ENCODE measurements at regions not wholly inside any gene's neighbourhood (a gene's known extent, or its start where the extent isn't known, plus 50 kb on each side); places are given as distances from the start of the nearest gene placed in this dataset.
"Not testable (repeated sequence)": the region's sequence is repeated elsewhere in the genome, so short reads cannot be mapped to it uniquely, and the experiment has no call there.

DNA sequence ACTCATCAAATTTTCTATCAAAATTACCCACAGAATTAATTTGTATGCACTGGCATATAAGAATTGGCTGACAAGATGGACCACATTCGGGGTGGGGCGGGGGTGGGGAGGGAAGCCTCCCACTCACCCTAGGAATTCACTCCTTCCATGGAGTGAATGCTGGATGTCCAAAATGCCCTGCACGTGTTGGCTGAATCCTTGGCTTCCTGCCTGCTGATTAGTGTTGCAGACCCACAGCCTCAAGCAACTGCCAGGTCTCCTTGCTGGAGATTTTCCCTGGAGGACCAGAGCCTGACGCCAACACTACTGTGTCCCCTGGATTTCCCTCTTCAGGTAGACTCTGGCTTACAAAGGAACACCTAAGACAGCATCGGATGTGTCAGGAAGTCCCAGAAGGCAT lies 575.7 kb upstream of the CDH11 start:
- Mint-ChIP-seq H3K4me3 (ENCODE audit: unreplicated experiment) (no peak overlapping the region), H3K4me1 (ENCODE audit: low read depth, unreplicated experiment) (peaks cover 16% of the 10 kb centered on the region), H3K27ac (ENCODE audit: unreplicated experiment) (no peak overlapping the region), H3K27me3 (ENCODE audit: low read depth, unreplicated experiment) (peaks cover 5% of the 10 kb centered on the region), H3K9me3 (ENCODE audit: unreplicated experiment) (no peaks in the 10 kb centered on the region), H3K36me3 (ENCODE audit: low read depth, unreplicated experiment) (no peaks in the 10 kb centered on the region)
- TF ChIP-seq, protein P1, sequence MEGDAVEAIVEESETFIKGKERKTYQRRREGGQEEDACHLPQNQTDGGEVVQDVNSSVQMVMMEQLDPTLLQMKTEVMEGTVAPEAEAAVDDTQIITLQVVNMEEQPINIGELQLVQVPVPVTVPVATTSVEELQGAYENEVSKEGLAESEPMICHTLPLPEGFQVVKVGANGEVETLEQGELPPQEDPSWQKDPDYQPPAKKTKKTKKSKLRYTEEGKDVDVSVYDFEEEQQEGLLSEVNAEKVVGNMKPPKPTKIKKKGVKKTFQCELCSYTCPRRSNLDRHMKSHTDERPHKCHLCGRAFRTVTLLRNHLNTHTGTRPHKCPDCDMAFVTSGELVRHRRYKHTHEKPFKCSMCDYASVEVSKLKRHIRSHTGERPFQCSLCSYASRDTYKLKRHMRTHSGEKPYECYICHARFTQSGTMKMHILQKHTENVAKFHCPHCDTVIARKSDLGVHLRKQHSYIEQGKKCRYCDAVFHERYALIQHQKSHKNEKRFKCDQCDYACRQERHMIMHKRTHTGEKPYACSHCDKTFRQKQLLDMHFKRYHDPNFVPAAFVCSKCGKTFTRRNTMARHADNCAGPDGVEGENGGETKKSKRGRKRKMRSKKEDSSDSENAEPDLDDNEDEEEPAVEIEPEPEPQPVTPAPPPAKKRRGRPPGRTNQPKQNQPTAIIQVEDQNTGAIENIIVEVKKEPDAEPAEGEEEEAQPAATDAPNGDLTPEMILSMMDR (IDR thresholded peaks at IDR 0.05; ENCODE audit: insufficient read depth, low read depth, low read length): no peak
- TF ChIP-seq EZH2 (IDR thresholded peaks at IDR 0.05; ENCODE audit: insufficient read depth, low read length): no peak
- Histone ChIP-seq H3K4me3 (ENCODE audit: insufficient read depth, low read depth, low read length) (no peak overlapping the region), H2AFZ (ENCODE audit: low read depth, low read length) (no peak overlapping the region), H3K9me3 (ENCODE audit: insufficient read depth, low read depth, low read length) (no peaks in the 10 kb centered on the region), H4K20me1 (ENCODE audit: insufficient read depth, low read length) (no peaks in the 10 kb centered on the region), H3K4me2 (ENCODE audit: low read length) (no peak overlapping the region), H3K79me2 (ENCODE audit: insufficient read depth, low read length) (no peaks in the 10 kb centered on the region), H3K36me3 (ENCODE audit: insufficient read depth, low read length) (no peaks in the 10 kb centered on the region), H3K27me3 (ENCODE audit: insufficient read depth, low read length) (no peaks in the 10 kb centered on the region), H3K4me1 (ENCODE audit: insufficient read depth, low read length) (peaks cover 6% of the 10 kb centered on the region), H3K9ac (ENCODE audit: low read length) (no peak overlapping the region), H3K27ac (ENCODE audit: low read depth, low read length) (no peak overlapping the region)
- FAIRE-seq: no peak
- DNase-seq (ENCODE audit: low read depth): no peak

DNA sequence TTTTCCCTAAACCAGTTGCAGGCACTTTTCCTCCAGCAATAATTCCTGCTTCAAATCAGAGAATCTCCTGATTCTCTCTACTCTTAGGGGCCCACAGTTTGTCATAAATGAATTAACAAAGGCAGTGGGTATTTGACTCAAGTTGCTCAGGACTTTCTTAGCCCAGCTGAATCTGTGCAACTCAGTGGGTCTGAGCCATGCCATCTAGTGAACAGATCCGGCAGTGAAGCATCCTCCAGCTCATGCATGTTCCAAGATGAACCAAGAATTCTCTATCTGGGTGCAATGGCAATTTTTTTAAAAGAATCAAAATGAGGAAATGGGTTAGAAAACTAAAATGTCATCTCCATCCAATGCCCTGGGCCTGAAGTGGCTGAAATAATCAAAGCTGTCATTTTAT lies 575.2 kb upstream of the CDH11 start:
- FAIRE-seq: no peak
- H3K9me3 Mint-ChIP-seq (ENCODE audit: unreplicated experiment): no peaks in the 10 kb centered on the region
- Histone ChIP-seq H3K36me3 (ENCODE audit: insufficient read depth, low read length) (no peaks in the 10 kb centered on the region), H3K27me3 (ENCODE audit: insufficient read depth, low read length) (no peaks in the 10 kb centered on the region), H3K9me3 (ENCODE audit: insufficient read depth, low read depth, low read length) (no peaks in the 10 kb centered on the region), H3K4me1 (ENCODE audit: insufficient read depth, low read length) (peaks cover 5% of the 10 kb centered on the region), H3K4me2 (ENCODE audit: low read length) (no peak overlapping the region), H4K20me1 (ENCODE audit: insufficient read depth, low read length) (no peaks in the 10 kb centered on the region), H3K9ac (ENCODE audit: low read length) (no peak overlapping the region), H3K79me2 (ENCODE audit: insufficient read depth, low read length) (no peaks in the 10 kb centered on the region), H3K27ac (ENCODE audit: low read depth, low read length) (no peak overlapping the region), H2AFZ (ENCODE audit: low read depth, low read length) (no peak overlapping the region), H3K4me3 (ENCODE audit: insufficient read depth, low read depth, low read length) (no peak overlapping the region)
- H3K27me3 Mint-ChIP-seq (ENCODE audit: low read depth, unreplicated experiment): peaks cover 5% of the 10 kb centered on the region
- H3K4me3 Mint-ChIP-seq (ENCODE audit: unreplicated experiment): no peak overlapping the region
- peaks cover 16% of the 10 kb centered on the region for H3K4me1 Mint-ChIP-seq (ENCODE audit: low read depth, unreplicated experiment)
- no peak overlapping the region for H3K27ac Mint-ChIP-seq (ENCODE audit: unreplicated experiment)
- TF ChIP-seq, protein P1 (IDR thresholded peaks at IDR 0.05; ENCODE audit: insufficient read depth, low read depth, low read length): no peak
- TF ChIP-seq EZH2 (IDR thresholded peaks at IDR 0.05; ENCODE audit: insufficient read depth, low read length): no peak
- H3K36me3 Mint-ChIP-seq (ENCODE audit: low read depth, unreplicated experiment): no peaks in the 10 kb centered on the region
- no peak for DNase-seq (ENCODE audit: low read depth)

DNA sequence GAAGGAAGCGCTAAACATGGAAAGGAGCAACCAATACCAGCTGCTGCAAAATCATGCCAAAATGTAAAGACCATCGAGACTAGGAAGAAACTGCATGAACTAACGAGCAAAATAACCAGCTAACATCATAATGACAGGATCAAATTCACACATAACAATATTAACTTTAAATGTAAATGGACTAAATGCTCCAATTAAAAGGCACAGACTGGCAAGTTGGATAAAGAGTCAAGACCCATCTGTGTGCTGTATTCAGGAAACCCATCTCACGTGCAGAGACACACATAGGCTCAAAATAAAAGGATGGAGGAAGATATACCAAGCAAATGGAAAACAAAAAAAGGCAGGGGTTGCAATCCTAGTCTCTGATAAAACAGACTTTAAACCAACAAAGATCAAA lies 570.0 kb upstream of the CDH11 start:
- H3K27ac Mint-ChIP-seq (ENCODE audit: unreplicated experiment); DNase-seq (ENCODE audit: low read depth); FAIRE-seq; H3K27me3 Mint-ChIP-seq (ENCODE audit: low read depth, unreplicated experiment); H3K36me3 ChIP-seq (ENCODE audit: insufficient read depth, low read length); H3K4me3 ChIP-seq (ENCODE audit: insufficient read depth, low read depth, low read length); H3K4me1 Mint-ChIP-seq (ENCODE audit: low read depth, unreplicated experiment); H3K9me3 Mint-ChIP-seq (ENCODE audit: unreplicated experiment); H2AFZ ChIP-seq (ENCODE audit: low read depth, low read length); H3K79me2 ChIP-seq (ENCODE audit: insufficient read depth, low read length); H4K20me1 ChIP-seq (ENCODE audit: insufficient read depth, low read length); H3K27ac ChIP-seq (ENCODE audit: low read depth, low read length); H3K4me3 Mint-ChIP-seq (ENCODE audit: unreplicated experiment); H3K4me2 ChIP-seq (ENCODE audit: low read length); H3K9ac ChIP-seq (ENCODE audit: low read length); H3K4me1 ChIP-seq (ENCODE audit: insufficient read depth, low read length); H3K36me3 Mint-ChIP-seq (ENCODE audit: low read depth, unreplicated experiment); H3K27me3 ChIP-seq (ENCODE audit: insufficient read depth, low read length); H3K9me3 ChIP-seq (ENCODE audit: insufficient read depth, low read depth, low read length): not testable (repeated sequence)
